Psoas muscle (tissue), 7 donors: ENCODE measurements at regions not wholly inside any gene's neighbourhood (a gene's known extent, or its start where the extent isn't known, plus 50 kb on each side); places are given as distances from the start of the nearest gene placed in this dataset.

Source experiments
- ATAC-seq, 4 donors: fragments of 200-7000 bp; cut with Tn5 transposase; one replicate each; pipeline ENCODE4 v1.9.1; 2020; ENCODE audit warnings: moderate library complexity in 3 of 4, mild to moderate bottlenecking in 2 of 4
- DNase-seq, 2 donors: peaks; one replicate each; pipeline ENCODE4 v3.0.0-alpha.2; 2020
- H3K27ac ChIP-seq: fragments of 200-600 bp; one replicate; pipeline ENCODE4 v1.8.0; 2022
- H3K27me3 ChIP-seq, 3 donors: fragments of 200-600 bp in 1 of 3; one replicate each; pipeline versions ENCODE4 v1.6.1 to v1.8.0; 2013 to 2022; ENCODE audit warnings: low read length in 2 of 3, mild to moderate bottlenecking in 2 of 3, moderate library complexity in 1 of 3; ENCODE audit not compliant: insufficient read depth in 3 of 3
- H3K36me3 ChIP-seq, 2 donors: fragments of 200-600 bp in 1 of 2; one replicate each; pipeline versions ENCODE4 v1.6.1 to v1.8.0; 2013 to 2022; ENCODE audit warnings: low read depth in 1 of 2, mild to moderate bottlenecking in 1 of 2, moderate library complexity in 1 of 2; ENCODE audit not compliant: insufficient read depth in 1 of 2
- H3K4me1 ChIP-seq: fragments of 200-600 bp; one replicate; pipeline ENCODE4 v1.8.0; 2022
- H3K4me3 ChIP-seq: fragments of 200-600 bp; one replicate; pipeline ENCODE4 v1.8.0; 2022; ENCODE audit warnings: mild to moderate bottlenecking
- H3K9me3 ChIP-seq: fragments of 200-600 bp; one replicate; pipeline ENCODE4 v1.8.0; 2022
- WGBS, 3 donors: extraction: QIAGEN DNeasy Blood & Tissue Kit; methylation state at CpG; one replicate each; pipeline versions ENCODE4 v1.1.6 to v1.1.7; 2013; 5-methylcytosine and 5-hydroxymethylcytosine counted together
- intact Hi-C, 2 donors: fragments of 100-400 bp; cut with DNase I; formaldehyde crosslinking; loops; one replicate each; pipeline versions ENCODE4 v1.11.0 to v1.14.2; 2022
- TF ChIP-seq, protein P1 (sequence below): fragments of 200-600 bp; IDR thresholded peaks from one replicate; pipeline ENCODE4 v1.8.0; 2022; ENCODE audit warnings: antibody characterized with exemption
- donor health status: healthy with polysubstance abuse.
- donor health status: DM: no; HTN: no; CAD: no; lungs with moderate emphysema.
- donor health status: Bipolar disorder and iron deficiency.
- donor health status: healthy.
- donor health status: DM: yes; HTN: yes; CAD: no.
- donor health status: DM: no; HTN: no; CAD: no.
- donor health status: DM: yes; HTN: yes; CAD: no.

GRCh38 chr10:80921032-80921431 lies 383.3 kb downstream of the SH2D4B start:
- H3K27ac ChIP-seq, result no peak overlapping the region
- H3K36me3 ChIP-seq, result no peaks in the 10 kb centered on the region
- intact Hi-C loops, result loop anchor here in 1 of 2 donors (5.0 to 10.0 kb wide), 3 partner anchors 226 to 536 kb away; no protein-coding TSS in a partner anchor
- ATAC-seq (no peak), DNase-seq (no peak)
- TF ChIP-seq, protein P1, sequence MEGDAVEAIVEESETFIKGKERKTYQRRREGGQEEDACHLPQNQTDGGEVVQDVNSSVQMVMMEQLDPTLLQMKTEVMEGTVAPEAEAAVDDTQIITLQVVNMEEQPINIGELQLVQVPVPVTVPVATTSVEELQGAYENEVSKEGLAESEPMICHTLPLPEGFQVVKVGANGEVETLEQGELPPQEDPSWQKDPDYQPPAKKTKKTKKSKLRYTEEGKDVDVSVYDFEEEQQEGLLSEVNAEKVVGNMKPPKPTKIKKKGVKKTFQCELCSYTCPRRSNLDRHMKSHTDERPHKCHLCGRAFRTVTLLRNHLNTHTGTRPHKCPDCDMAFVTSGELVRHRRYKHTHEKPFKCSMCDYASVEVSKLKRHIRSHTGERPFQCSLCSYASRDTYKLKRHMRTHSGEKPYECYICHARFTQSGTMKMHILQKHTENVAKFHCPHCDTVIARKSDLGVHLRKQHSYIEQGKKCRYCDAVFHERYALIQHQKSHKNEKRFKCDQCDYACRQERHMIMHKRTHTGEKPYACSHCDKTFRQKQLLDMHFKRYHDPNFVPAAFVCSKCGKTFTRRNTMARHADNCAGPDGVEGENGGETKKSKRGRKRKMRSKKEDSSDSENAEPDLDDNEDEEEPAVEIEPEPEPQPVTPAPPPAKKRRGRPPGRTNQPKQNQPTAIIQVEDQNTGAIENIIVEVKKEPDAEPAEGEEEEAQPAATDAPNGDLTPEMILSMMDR, result no peak
- 76 to 84% (median 76%) methylated on average over 2 of the region's 2 CpGs for WGBS, 3 donors
- no peak overlapping the region for H3K4me3 ChIP-seq
- H3K9me3 ChIP-seq, result no peaks in the 10 kb centered on the region
- H3K27me3 ChIP-seq, result no peaks in the 10 kb centered on the region
- H3K4me1 ChIP-seq, result no peaks in the 10 kb centered on the region

DNA sequence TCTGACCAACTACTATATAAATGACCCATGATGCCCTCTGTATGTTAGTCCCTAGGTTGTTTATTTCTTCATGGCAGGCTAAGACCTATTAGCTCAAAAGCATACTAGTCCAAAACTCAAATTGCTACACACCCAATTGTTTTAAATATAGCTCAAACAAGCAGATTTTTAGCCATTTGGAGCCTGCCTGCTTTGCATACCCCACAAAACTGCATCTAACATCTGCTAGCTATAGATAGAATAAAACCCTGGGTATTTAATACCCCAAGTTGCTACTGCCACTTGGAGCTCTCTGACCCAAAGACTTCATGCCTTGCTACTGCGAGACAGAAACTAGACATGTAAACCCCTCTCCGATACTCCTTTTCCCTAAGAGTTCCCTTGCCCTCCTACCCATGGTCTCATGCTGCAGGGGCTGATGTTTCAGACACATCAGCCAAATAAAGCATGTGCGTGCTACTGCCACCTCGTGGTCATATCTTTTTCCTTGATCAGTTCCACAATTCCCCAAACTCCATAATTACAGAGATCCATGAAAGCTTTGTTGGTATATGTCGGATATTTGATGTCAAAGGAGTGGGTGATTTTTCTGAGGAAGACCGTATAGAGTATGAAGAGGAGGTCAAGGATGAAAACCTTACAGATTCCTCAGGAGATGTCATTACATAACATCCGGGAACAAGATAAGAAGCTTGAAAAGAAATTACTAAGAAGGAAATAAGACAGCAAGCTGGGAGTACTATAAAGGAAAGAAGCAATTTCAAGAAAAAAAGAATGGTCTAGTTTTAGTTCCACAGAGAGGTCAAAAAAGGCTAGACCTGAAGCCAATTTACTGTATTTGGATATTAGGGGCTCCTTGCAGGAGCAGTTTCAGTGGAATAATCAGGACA lies 386.6 kb downstream of the SH2D4B start:
- ATAC-seq (no peak), DNase-seq (no peak)
- Histone ChIP-seq H3K4me1 (no peaks in the 10 kb centered on the region), H3K4me3 (no peak overlapping the region), H3K27me3 (no peaks in the 10 kb centered on the region), H3K36me3 (no peaks in the 10 kb centered on the region), H3K27ac (no peak overlapping the region), H3K9me3 (no peaks in the 10 kb centered on the region)
- intact Hi-C loops, result loop anchor here in 1 of 2 donors (1.0 to 10.0 kb wide), 4 partner anchors 10 to 540 kb away; no protein-coding TSS in a partner anchor
- TF ChIP-seq, protein P1, result peak; percentile 53
- 36 to 65% (median 38%) methylated on average over 7 of the region's 7 CpGs for WGBS, 3 donors

GRCh38 chr10:80927419-80928078 lies 389.8 kb downstream of the SH2D4B start:
- TF ChIP-seq, protein P1, result no peak
- no peak overlapping the region for H3K4me3 ChIP-seq
- H3K27me3 ChIP-seq, result no peaks in the 10 kb centered on the region
- H3K9me3 ChIP-seq, result no peaks in the 10 kb centered on the region
- H3K27ac ChIP-seq, result no peak overlapping the region
- intact Hi-C loops, result loop anchor here in 1 of 2 donors (10.0 kb wide), 2 partner anchors 233 to 543 kb away; no protein-coding TSS in a partner anchor
- H3K4me1 ChIP-seq, result no peaks in the 10 kb centered on the region
- WGBS, 3 donors, result 42 to 48% (median 47%) methylated on average over 5 of the region's 5 CpGs
- ATAC-seq (no peak), DNase-seq (no peak)
- H3K36me3 ChIP-seq, result no peaks in the 10 kb centered on the region

DNA sequence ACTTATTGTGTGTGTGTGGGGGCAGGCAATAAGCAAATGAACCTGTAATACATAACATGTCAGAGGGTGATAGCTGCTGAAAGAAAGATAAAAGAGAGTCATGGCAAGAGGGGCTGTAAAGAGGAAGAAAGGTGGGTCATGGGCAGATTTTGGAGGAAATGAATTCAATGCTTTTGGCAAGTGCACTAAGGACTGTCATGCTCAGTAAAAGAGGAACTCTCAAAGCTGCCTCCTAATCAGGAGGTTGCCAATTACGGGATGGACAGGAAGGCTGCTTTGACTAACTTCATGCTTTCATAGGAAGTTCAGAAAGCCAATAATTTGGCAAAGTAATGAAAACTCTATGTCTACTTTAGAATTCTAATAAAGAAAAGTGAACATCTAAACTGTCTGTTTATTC lies 401.2 kb downstream of the SH2D4B start:
- no peak overlapping the region for H3K4me3 ChIP-seq
- DNase-seq (no peak), ATAC-seq (no peak)
- H3K36me3 ChIP-seq, result no peaks in the 10 kb centered on the region
- no peak overlapping the region for H3K27ac ChIP-seq
- intact Hi-C loops, result no loop called here
- 45 to 56% (median 47%) methylated on average over 1 of the region's 1 CpG for WGBS, 3 donors
- H3K27me3 ChIP-seq, result no peaks in the 10 kb centered on the region
- TF ChIP-seq, protein P1, result no peak
- no peaks in the 10 kb centered on the region for H3K9me3 ChIP-seq
- no peaks in the 10 kb centered on the region for H3K4me1 ChIP-seq
